SK-N-SH (cell line): ENCODE measurements at regions not wholly inside any gene's neighbourhood (a gene's known extent, or its start where the extent isn't known, plus 50 kb on each side); places are given as distances from the start of the nearest gene placed in this dataset.

ENCODE experiments used
- CTCF ChIP-seq: fragments of 200-600 bp; sonication (generic); IDR thresholded peaks from 2 replicates; pipeline ENCODE4 v1.6.1; 2017; ENCODE audit warnings: antibody characterized with exemption, mild to moderate bottlenecking, moderate library complexity
- MEF2A ChIP-seq: IDR thresholded peaks from 2 replicates; pipeline ENCODE4 v1.4.0; 2012; ENCODE audit warnings: low read depth, borderline replicate concordance
- MXI1 ChIP-seq: IDR thresholded peaks from 2 replicates; pipeline ENCODE4 v1.6.1; 2012; ENCODE audit warnings: mild to moderate bottlenecking, low read depth, low read length, improper control_type of control experiment
- RFX5 ChIP-seq: IDR thresholded peaks from 2 replicates; pipeline ENCODE4 v1.6.1; 2012; ENCODE audit warnings: mild to moderate bottlenecking, improper control_type of control experiment, low read length
- SMC3 ChIP-seq: IDR thresholded peaks from 2 replicates; pipeline ENCODE4 v1.6.1; 2012; ENCODE audit warnings: low read depth, low read length, improper control_type of control experiment
- TEAD4 ChIP-seq: IDR thresholded peaks from 2 replicates; pipeline ENCODE4 v1.4.0; 2012; ENCODE audit warnings: mild to moderate bottlenecking, borderline replicate concordance; ENCODE audit not compliant: insufficient read depth
- ZBTB33 ChIP-seq: IDR thresholded peaks from 2 replicates; pipeline ENCODE4 v1.4.0; 2012; ENCODE audit warnings: low read depth, borderline replicate concordance
- TF ChIP-seq, protein P1 (sequence below): IDR thresholded peaks from 2 replicates; pipeline ENCODE4 v1.4.0; 2012; ENCODE audit warnings: low read depth, borderline replicate concordance
- TF ChIP-seq, protein P2 (sequence below): IDR thresholded peaks from 2 replicates; pipeline ENCODE4; 2012

- TF ChIP-seq SMC3 (no peak), CTCF (no peak), MEF2A (no peak), MXI1 (no peak), ZBTB33 (no peak), TEAD4 (no peak), RFX5 (no peak)
- TF ChIP-seq, protein P1, sequence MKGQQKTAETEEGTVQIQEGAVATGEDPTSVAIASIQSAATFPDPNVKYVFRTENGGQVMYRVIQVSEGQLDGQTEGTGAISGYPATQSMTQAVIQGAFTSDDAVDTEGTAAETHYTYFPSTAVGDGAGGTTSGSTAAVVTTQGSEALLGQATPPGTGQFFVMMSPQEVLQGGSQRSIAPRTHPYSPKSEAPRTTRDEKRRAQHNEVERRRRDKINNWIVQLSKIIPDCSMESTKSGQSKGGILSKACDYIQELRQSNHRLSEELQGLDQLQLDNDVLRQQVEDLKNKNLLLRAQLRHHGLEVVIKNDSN: no peak
- TF ChIP-seq, protein P2, sequence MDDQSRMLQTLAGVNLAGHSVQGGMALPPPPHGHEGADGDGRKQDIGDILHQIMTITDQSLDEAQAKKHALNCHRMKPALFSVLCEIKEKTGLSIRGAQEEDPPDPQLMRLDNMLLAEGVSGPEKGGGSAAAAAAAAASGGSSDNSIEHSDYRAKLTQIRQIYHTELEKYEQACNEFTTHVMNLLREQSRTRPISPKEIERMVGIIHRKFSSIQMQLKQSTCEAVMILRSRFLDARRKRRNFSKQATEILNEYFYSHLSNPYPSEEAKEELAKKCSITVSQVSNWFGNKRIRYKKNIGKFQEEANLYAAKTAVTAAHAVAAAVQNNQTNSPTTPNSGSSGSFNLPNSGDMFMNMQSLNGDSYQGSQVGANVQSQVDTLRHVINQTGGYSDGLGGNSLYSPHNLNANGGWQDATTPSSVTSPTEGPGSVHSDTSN: no peak
These were observed 453.4 kb upstream of the SPTLC3 start for GRCh38 chr20:12555369-12555768.
